ENCODE measurements at regions not wholly inside any gene's neighbourhood (a gene's known extent, or its start where the extent isn't known, plus 50 kb on each side); places are given as distances from the start of the nearest gene placed in this dataset.

DNA sequence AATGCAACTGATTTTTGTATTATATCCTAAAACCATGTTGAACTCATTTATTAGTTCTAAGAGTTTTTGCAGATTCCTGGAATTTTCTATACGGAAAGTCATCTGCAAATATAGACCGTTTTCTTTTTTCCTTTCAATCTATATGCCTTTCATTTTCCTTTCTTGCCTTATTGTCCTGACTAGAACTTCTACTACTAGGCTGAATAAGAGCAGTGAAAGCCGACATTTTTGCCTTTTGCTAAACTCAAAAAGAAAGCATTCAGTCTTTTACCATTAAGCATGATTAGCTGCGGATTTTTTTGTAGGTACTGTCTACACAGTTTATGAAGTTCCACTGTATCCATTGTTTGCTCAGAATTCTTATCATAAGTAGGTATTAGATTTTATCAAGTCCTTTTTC is 328.4 kb downstream of the TEX29 start:
- Histone ChIP-seq H3K9me3 (ENCODE audit: control insufficient read depth, low read length) (no peaks in the 10 kb centered on the region), H3K4me1 (ENCODE audit: control insufficient read depth, insufficient read depth, low read length) (no peaks in the 10 kb centered on the region), H3K27me3 (ENCODE audit: control insufficient read depth, insufficient read depth, low read length) (peaks cover 6% of the 10 kb centered on the region), H3K4me3 (ENCODE audit: low read length) (no peak overlapping the region), H3K9ac (ENCODE audit: low read length) (no peak overlapping the region), H3K36me3 (ENCODE audit: control insufficient read depth, insufficient read depth, low read length) (no peaks in the 10 kb centered on the region)

DNA sequence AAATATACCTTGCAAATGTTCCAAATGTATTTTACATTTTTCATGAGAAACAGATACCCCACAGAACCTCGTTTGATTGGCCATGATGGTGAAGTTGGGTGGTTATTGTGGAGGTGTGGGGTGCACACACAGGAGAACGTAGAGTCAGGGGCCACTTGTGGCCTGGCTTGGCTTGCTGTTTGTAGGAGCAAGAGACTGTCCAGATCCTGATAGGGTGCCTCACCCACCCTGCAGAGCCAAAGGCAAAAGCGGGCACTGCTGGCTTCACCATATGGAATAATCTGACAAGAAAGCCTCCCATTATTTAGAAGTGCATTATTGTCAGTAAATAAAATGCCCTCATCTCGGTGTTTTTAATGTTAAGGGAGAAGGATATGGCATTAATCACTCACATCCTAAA is 330.2 kb downstream of the TEX29 start:
- H3K9ac ChIP-seq (ENCODE audit: low read length) = no peak overlapping the region
- H3K27me3 ChIP-seq (ENCODE audit: control insufficient read depth, insufficient read depth, low read length) = peaks cover 12% of the 10 kb centered on the region
- H3K4me1 ChIP-seq (ENCODE audit: control insufficient read depth, insufficient read depth, low read length) = no peaks in the 10 kb centered on the region
- no peaks in the 10 kb centered on the region for H3K9me3 ChIP-seq (ENCODE audit: control insufficient read depth, low read length)
- no peaks in the 10 kb centered on the region for H3K36me3 ChIP-seq (ENCODE audit: control insufficient read depth, insufficient read depth, low read length)
- no peak overlapping the region for H3K4me3 ChIP-seq (ENCODE audit: low read length)

DNA sequence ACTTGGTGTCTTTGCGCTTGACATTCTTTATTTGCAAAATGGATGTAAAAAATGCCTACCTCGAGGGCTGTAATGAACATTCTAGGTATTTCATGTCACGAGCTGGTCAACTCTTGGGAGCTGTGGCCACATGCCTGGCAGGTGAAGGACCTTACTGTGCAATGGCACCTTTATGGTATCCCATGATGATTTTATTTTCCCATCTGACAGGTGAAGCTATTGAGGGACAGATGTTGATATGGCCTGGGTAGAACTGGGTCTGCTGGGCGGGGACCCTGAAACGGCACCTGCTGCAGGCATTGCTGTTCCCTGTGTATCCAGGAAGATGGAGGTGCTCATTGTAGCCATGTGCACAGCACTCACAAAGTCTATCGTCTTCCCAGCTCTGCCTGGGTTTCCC is 332.2 kb downstream of the TEX29 start:
- Histone ChIP-seq H3K27me3 (ENCODE audit: control insufficient read depth, insufficient read depth, low read length) (peaks cover 12% of the 10 kb centered on the region), H3K9ac (ENCODE audit: low read length) (no peak overlapping the region), H3K4me1 (ENCODE audit: control insufficient read depth, insufficient read depth, low read length) (no peaks in the 10 kb centered on the region), H3K36me3 (ENCODE audit: control insufficient read depth, insufficient read depth, low read length) (no peaks in the 10 kb centered on the region), H3K9me3 (ENCODE audit: control insufficient read depth, low read length) (no peaks in the 10 kb centered on the region), H3K4me3 (ENCODE audit: low read length) (no peak overlapping the region)

DNA sequence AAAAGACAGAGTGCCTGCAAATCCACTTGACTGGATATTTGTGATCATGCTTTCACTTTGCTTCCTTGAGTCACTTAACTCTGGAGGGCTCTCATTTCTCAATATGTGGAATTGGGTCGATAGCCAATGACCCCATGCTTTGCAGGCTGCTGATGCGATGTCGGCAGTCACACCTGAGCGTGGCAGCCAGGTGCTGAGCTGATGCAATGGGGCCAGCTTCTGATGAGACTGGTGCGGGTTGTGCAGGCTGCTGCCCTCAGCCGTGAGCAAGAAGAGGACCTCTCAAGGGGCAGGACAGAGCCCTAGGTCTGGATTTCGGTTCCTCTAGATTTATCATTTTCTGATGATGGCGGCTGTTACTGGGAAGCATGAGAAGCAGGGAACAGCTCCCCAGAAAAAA is 334.1 kb downstream of the TEX29 start:
- H3K36me3 ChIP-seq (ENCODE audit: control insufficient read depth, insufficient read depth, low read length) = no peaks in the 10 kb centered on the region
- H3K9ac ChIP-seq (ENCODE audit: low read length) = no peak overlapping the region
- H3K4me1 ChIP-seq (ENCODE audit: control insufficient read depth, insufficient read depth, low read length) = no peaks in the 10 kb centered on the region
- H3K9me3 ChIP-seq (ENCODE audit: control insufficient read depth, low read length) = no peaks in the 10 kb centered on the region
- H3K4me3 ChIP-seq (ENCODE audit: low read length) = no peak overlapping the region
- peaks cover 12% of the 10 kb centered on the region for H3K27me3 ChIP-seq (ENCODE audit: control insufficient read depth, insufficient read depth, low read length)

DNA sequence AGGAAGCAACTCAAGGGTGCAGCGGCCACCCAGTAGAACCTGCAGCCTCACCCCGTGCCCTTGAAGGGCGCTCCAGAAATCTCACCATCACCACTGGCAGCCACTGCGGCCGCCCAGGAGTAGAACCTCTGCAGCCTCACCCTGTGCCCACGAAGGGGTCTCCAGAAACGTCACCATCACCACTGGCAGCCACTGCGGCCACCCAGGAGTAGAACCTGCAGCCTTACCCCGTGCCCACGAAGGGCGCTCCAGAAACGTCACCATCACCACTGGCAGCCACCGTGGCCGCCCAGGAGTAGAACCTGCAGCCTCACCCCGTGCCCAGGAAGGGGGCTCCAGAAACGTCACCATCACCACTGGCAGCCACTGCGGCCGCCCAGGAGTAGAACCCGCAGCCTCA is 336.0 kb downstream of the TEX29 start:
- Histone ChIP-seq H3K9me3 (ENCODE audit: control insufficient read depth, low read length) (no peaks in the 10 kb centered on the region), H3K4me1 (ENCODE audit: control insufficient read depth, insufficient read depth, low read length) (no peaks in the 10 kb centered on the region), H3K4me3 (ENCODE audit: low read length) (no peak overlapping the region), H3K36me3 (ENCODE audit: control insufficient read depth, insufficient read depth, low read length) (no peaks in the 10 kb centered on the region), H3K27me3 (ENCODE audit: control insufficient read depth, insufficient read depth, low read length) (peaks cover 12% of the 10 kb centered on the region), H3K9ac (ENCODE audit: low read length) (no peak overlapping the region)

DNA sequence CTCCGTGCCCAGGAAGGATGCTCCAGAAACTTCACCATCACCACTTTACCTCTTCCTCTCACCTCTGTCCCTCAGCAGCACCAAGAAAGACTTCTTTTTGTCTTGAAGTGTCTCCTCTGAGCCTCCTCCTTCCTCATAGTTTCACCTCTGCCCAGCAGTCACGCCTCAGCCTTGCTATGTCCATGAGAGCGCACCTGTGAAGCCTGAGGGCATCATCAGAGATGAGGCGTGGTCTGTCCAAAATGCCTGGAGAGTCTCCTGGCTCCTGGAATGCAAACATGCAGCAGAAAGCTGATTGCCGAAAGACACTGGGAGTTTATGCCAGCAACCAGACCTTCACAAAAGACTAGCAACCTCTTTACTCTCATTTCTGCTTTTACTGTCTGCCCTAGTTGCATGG is 336.6 kb downstream of the TEX29 start:
- Histone ChIP-seq H3K36me3 (ENCODE audit: control insufficient read depth, insufficient read depth, low read length) (no peaks in the 10 kb centered on the region), H3K9me3 (ENCODE audit: control insufficient read depth, low read length) (no peaks in the 10 kb centered on the region), H3K9ac (ENCODE audit: low read length) (no peak overlapping the region), H3K4me1 (ENCODE audit: control insufficient read depth, insufficient read depth, low read length) (no peaks in the 10 kb centered on the region), H3K27me3 (ENCODE audit: control insufficient read depth, insufficient read depth, low read length) (peaks cover 12% of the 10 kb centered on the region), H3K4me3 (ENCODE audit: low read length) (no peak overlapping the region)

DNA sequence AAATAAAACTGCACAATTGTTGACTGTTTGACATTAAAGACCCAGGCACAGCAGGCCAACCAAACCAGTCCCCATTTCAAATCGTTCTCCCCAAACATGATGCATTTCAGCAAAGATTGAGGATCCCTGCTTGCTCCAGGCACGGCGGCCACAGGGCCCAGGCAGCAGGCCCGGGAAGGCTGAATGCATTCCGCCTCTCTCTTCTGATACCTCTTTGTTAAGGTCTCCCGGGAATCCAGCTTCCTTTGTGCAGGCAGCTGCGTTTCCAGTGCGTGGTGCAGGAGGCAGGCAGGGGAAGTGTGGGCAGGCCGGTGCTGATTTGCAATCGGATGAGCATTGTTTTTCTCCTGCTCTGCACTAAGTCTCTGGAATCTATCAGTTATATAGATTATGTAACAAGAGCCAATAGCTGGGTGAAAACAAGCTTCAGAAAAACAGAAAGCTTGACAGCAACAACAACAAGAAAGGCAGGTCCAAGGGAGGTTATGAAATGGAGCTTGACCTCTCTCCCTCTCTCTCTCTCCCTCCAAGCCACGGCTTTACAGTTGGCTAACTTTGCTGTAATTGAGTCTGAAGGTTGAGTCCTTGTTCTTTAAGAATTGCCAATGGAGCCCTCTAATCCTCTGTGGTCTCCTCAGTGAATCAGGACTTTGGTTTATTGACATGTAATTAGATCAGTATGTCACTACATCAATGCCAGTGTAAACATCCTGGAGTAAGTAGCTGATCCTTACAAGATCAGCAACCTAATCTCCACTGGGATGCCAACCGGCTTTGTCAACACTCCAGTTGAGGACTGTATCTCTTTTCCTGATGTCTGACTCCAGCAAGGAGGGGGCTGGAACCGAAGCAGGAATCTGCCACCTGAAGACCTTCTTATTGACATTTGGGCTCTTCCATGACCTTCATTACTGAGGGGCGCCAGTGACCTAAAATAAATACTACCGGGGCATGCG is 338.0 kb downstream of the TEX29 start:
- Histone ChIP-seq H3K9ac (ENCODE audit: low read length) (no peak overlapping the region), H3K4me3 (ENCODE audit: low read length) (no peak overlapping the region)

DNA sequence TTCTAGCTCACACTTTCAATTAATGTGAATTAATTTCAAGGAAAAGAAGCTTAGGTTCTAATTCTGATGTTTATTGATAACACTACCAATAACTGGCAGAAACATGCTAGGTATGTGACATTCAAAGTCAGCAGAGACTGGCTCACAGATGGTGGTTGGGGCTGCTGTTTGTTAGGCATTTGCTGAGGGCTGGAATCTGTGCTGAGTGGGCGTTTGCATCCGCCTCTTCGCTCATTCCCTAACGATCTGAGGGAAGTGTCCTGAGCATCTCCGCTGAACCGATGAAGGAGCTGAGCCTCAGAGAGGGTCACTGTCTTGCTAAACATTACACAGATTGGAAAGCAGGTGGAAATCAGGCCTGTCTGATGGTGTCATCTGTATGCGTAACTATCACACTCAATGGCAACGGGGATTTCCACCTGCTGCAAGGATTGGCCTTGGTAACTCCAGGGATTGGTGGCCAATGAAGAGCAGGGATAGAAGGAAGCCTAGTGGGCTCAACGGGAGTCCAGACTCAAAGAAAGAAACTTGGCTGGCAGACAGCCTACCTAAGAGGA is 338.9 kb downstream of the TEX29 start:
- no peaks in the 10 kb centered on the region for H3K9me3 ChIP-seq (ENCODE audit: control insufficient read depth, low read length)
- H3K4me3 ChIP-seq (ENCODE audit: low read length) = no peak overlapping the region
- no peak overlapping the region for H3K9ac ChIP-seq (ENCODE audit: low read length)
- H3K27me3 ChIP-seq (ENCODE audit: control insufficient read depth, insufficient read depth, low read length) = peaks cover 6% of the 10 kb centered on the region
- H3K36me3 ChIP-seq (ENCODE audit: control insufficient read depth, insufficient read depth, low read length) = no peaks in the 10 kb centered on the region
- H3K4me1 ChIP-seq (ENCODE audit: control insufficient read depth, insufficient read depth, low read length) = no peaks in the 10 kb centered on the region

More for the DNA sequence above, 338.0 kb downstream of the TEX29 start:
- Histone ChIP-seq H3K9me3 (ENCODE audit: control insufficient read depth, low read length) (no peaks in the 10 kb centered on the region), H3K36me3 (ENCODE audit: control insufficient read depth, insufficient read depth, low read length) (no peaks in the 10 kb centered on the region), H3K4me1 (ENCODE audit: control insufficient read depth, insufficient read depth, low read length) (no peaks in the 10 kb centered on the region), H3K27me3 (ENCODE audit: control insufficient read depth, insufficient read depth, low read length) (peaks cover 6% of the 10 kb centered on the region)

DNA sequence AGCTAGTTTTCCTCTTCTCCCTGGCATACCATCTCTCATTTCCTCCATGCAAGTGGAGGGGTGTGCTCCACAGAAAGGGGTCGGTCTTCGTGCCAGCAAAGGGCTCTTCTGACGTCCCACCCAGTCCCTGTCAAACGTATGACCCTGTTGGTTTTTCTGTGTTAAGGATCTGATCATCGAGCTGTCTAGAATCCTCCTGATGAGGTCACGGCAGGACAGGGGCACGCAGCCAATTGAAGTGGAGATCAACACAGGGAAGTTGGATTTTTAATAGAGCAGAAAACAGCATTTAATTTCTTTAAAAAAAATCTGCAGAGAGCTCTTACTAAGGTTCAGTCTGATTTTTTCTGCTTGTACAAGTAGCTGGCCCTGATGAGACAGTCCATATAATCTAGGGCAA is 339.4 kb downstream of the TEX29 start:
- no peaks in the 10 kb centered on the region for H3K9me3 ChIP-seq (ENCODE audit: control insufficient read depth, low read length)
- H3K36me3 ChIP-seq (ENCODE audit: control insufficient read depth, insufficient read depth, low read length) = no peaks in the 10 kb centered on the region
- no peak overlapping the region for H3K4me3 ChIP-seq (ENCODE audit: low read length)
- H3K27me3 ChIP-seq (ENCODE audit: control insufficient read depth, insufficient read depth, low read length) = peaks cover 6% of the 10 kb centered on the region
- H3K9ac ChIP-seq (ENCODE audit: low read length) = no peak overlapping the region
- no peaks in the 10 kb centered on the region for H3K4me1 ChIP-seq (ENCODE audit: control insufficient read depth, insufficient read depth, low read length)

DNA sequence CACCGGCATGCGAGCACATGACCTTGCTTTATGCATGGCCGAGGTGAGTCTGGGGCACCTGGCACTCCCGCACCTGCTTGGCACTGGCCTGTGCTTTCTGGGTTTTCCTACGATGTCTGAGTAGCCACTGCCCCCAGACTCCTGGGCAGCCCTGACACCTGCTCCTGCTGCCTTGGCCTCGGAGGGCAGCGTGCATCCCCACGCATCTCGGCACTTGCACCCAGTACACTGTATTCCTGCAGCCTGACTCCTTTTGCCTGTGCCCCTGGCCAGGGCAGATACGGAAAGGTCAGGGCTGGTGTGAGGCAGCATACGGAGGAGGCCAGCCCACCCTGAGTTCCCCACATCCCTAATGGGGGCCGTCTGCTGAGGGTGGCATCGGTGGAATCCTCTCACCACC is 340.6 kb downstream of the TEX29 start:
- no peaks in the 10 kb centered on the region for H3K27me3 ChIP-seq (ENCODE audit: control insufficient read depth, insufficient read depth, low read length)
- no peaks in the 10 kb centered on the region for H3K36me3 ChIP-seq (ENCODE audit: control insufficient read depth, insufficient read depth, low read length)
- H3K4me3 ChIP-seq (ENCODE audit: low read length) = no peak overlapping the region
- H3K9me3 ChIP-seq (ENCODE audit: control insufficient read depth, low read length) = no peaks in the 10 kb centered on the region
- H3K4me1 ChIP-seq (ENCODE audit: control insufficient read depth, insufficient read depth, low read length) = no peaks in the 10 kb centered on the region
- no peak overlapping the region for H3K9ac ChIP-seq (ENCODE audit: low read length)

DNA sequence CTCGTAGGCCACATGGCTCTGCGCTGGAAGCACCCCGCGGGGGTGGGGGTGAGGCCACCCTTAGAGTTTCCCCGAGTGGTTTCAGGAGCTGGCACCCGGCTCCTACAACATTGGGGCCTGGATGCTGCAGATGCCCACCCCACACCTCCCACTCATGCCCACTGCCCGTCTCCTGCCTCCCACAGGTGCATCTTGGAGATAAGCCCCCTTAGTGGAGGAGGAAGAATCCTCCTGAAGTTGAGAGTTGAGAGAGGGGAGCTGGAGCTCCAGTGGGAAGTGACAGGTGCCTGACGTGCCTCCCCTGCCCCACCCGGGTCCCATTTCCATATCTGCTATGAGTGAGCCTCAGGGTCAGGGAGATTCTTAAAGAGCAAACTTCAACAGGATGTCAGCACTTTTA is 341.3 kb downstream of the TEX29 start:
- Histone ChIP-seq H3K36me3 (ENCODE audit: control insufficient read depth, insufficient read depth, low read length) (no peaks in the 10 kb centered on the region), H3K27me3 (ENCODE audit: control insufficient read depth, insufficient read depth, low read length) (no peaks in the 10 kb centered on the region), H3K4me1 (ENCODE audit: control insufficient read depth, insufficient read depth, low read length) (no peaks in the 10 kb centered on the region), H3K9me3 (ENCODE audit: control insufficient read depth, low read length) (no peaks in the 10 kb centered on the region), H3K4me3 (ENCODE audit: low read length) (no peak overlapping the region), H3K9ac (ENCODE audit: low read length) (no peak overlapping the region)

DNA sequence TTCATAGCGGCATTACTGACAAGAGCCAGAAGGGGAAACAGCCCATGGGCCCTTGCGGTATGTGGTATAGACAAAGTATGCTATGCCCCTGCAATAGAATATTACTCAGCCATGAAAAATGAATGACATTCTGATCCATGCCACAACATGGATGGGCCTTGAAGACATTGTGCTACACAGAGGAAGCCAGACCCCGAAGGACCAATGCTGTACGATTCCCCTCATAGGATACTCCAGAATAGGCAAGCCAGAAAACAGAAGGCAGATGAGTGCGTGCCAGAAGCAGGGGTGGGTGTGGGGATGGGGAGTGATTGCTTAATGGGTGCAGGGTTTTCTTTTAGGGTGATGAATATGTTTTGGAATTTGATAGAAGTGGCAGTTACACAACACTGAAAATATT is 342.0 kb downstream of the TEX29 start:
- no peaks in the 10 kb centered on the region for H3K4me1 ChIP-seq (ENCODE audit: control insufficient read depth, insufficient read depth, low read length)
- no peaks in the 10 kb centered on the region for H3K9me3 ChIP-seq (ENCODE audit: control insufficient read depth, low read length)
- H3K9ac ChIP-seq (ENCODE audit: low read length) = no peak overlapping the region
- no peaks in the 10 kb centered on the region for H3K36me3 ChIP-seq (ENCODE audit: control insufficient read depth, insufficient read depth, low read length)
- no peaks in the 10 kb centered on the region for H3K27me3 ChIP-seq (ENCODE audit: control insufficient read depth, insufficient read depth, low read length)
- no peak overlapping the region for H3K4me3 ChIP-seq (ENCODE audit: low read length)
